ENCODE measurements at regions not wholly inside any gene's neighbourhood (a gene's known extent, or its start where the extent isn't known, plus 50 kb on each side); places are given as distances from the start of the nearest gene placed in this dataset.

- H3K36me3 ChIP-seq (replicated peaks in 1 of 2; ENCODE audit: control insufficient read depth in 1 of 2, insufficient read depth in 2 of 2, low read length in 2 of 2) = no peaks in the 10 kb centered on the region
- ChIA-PET CTCF (ENCODE audit: low intra/inter-chr PET ratio, low total read pairs) (no interaction called here), POLR2A (no interaction called here)
- H3K27me3 ChIP-seq (ENCODE audit: control insufficient read depth in 1 of 2, insufficient read depth in 2 of 2, low read length in 2 of 2) = no peaks in the 10 kb centered on the region
- no peaks in the 10 kb centered on the region for H3K9me3 ChIP-seq (ENCODE audit: low read length)
- TF ChIP-seq RFX5 (IDR thresholded peaks at IDR 0.05; ENCODE audit: low read depth, low read length) = no peak
- TF ChIP-seq, protein P1, sequence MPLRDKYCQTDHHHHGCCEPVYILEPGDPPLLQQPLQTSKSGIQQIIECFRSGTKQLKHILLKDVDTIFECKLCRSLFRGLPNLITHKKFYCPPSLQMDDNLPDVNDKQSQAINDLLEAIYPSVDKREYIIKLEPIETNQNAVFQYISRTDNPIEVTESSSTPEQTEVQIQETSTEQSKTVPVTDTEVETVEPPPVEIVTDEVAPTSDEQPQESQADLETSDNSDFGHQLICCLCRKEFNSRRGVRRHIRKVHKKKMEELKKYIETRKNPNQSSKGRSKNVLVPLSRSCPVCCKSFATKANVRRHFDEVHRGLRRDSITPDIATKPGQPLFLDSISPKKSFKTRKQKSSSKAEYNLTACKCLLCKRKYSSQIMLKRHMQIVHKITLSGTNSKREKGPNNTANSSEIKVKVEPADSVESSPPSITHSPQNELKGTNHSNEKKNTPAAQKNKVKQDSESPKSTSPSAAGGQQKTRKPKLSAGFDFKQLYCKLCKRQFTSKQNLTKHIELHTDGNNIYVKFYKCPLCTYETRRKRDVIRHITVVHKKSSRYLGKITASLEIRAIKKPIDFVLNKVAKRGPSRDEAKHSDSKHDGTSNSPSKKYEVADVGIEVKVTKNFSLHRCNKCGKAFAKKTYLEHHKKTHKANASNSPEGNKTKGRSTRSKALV (CRISPR knock-in tag; IDR thresholded peaks at IDR 0.05) = no peak
- no peak for TF ChIP-seq ZEB1 (IDR thresholded peaks at IDR 0.05; ENCODE audit: insufficient replicate concordance, low read depth)
- no peak for TF ChIP-seq ZNF775 (CRISPR knock-in tag; IDR thresholded peaks at IDR 0.05; ENCODE audit: borderline replicate concordance)
- no peak for TF ChIP-seq RORA (CRISPR knock-in tag; IDR thresholded peaks at IDR 0.05)
- TF ChIP-seq POGZ (CRISPR knock-in tag; IDR thresholded peaks at IDR 0.05) = no peak
- no peak for TF ChIP-seq FOXO4 (CRISPR knock-in tag; conservative IDR thresholded peaks at IDR 0.05)
- no peak for TF ChIP-seq EP300 (IDR thresholded peaks at IDR 0.05; ENCODE audit: low read depth in 2 of 2, low read length in 2 of 2)
- TF ChIP-seq EP300 (CRISPR knock-in tag; IDR thresholded peaks at IDR 0.05; ENCODE audit: borderline replicate concordance) = no peak
- TF ChIP-seq MAFF (IDR thresholded peaks at IDR 0.05; ENCODE audit: low read depth, low read length) = no peak
- no peak for TF ChIP-seq NRL (CRISPR knock-in tag; IDR thresholded peaks at IDR 0.05; ENCODE audit: borderline replicate concordance)
- in situ Hi-C loops (cut with HindIII; ENCODE audit: extremely low pct_ligation_motif_present, low pct_unique_long_range_greater_than_20kb) (no loop called here), intact Hi-C loops (cut with micrococcal nuclease; ENCODE audit: unreplicated experiment) (no loop called here)
- no peak overlapping the region for H3K27ac ChIP-seq (ENCODE audit: extremely low read length, insufficient read depth, low read length)
- FAIRE-seq = no peak
- H2AFZ ChIP-seq (ENCODE audit: low read length) = no peak overlapping the region
- WGBS (ENCODE audit: low lambda C conversion rate) = 26% methylated on average over 2 of the region's 2 CpGs
- H3K4me1 ChIP-seq (ENCODE audit: insufficient read depth, low read length) = no peaks in the 10 kb centered on the region
- H3K4me3 ChIP-seq (replicated peaks in 1 of 3; ENCODE audit: insufficient read depth in 1 of 3, low read depth in 2 of 3, low read length in 3 of 3) = no peak overlapping the region
- ATAC-seq = no peak
- no peak for DNase-seq (ENCODE audit: low spot score)
- H3K9ac ChIP-seq (ENCODE audit: insufficient read depth, low read depth, low read length) = no peak overlapping the region
- H3K79me2 ChIP-seq (ENCODE audit: insufficient read depth, low read length) = no peaks in the 10 kb centered on the region
- no peak overlapping the region for H3K4me2 ChIP-seq (ENCODE audit: low read depth, low read length)
- no TSS peak for BruUV-seq (replicated peaks)
- no peaks in the 10 kb centered on the region for H4K20me1 ChIP-seq (ENCODE audit: insufficient read depth, low read length)
Observed at GRCh38 chr15:38961456-38961855, 396.8 kb upstream of the RASGRP1 start.
